Hippocampal formation (tissue), 2 donors: ENCODE measurements at regions not wholly inside any gene's neighbourhood (a gene's known extent, or its start where the extent isn't known, plus 50 kb on each side); places are given as distances from the start of the nearest gene placed in this dataset.
"Not testable (repeated sequence)": the region's sequence is repeated elsewhere in the genome, so short reads cannot be mapped to it uniquely, and the experiment has no call there.

Experiments
- DNase-seq, 2 donors: peaks; one replicate each; lab custom pipeline; 2025; lab: John Stamatoyannopoulos, UW

- DNase-seq = no peak
Measured at GRCh38 chr14:86363576-86363975, 833.6 kb downstream of the FLRT2 start.

DNA sequence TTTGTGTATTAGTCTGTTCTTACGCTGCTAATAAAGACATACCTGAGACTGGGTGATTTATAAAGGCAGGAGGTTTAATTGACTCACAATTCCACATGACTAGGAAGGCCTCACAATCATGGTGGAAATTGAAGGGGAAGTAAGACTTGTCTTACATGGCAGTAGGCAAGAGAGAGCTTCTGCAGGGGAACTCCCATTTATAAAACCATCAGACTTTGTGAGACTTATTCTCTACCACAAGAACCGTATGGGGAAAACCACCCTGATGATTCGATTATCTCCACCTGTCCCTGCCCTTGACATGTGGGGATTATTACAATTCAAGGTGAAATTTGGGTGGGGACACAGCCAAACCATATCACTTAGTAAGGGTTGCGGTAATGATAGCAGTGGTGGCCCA, 833.1 kb downstream of the FLRT2 start:
- no peak for DNase-seq

GRCh38 chr14:86357876-86358275, 827.9 kb downstream of the FLRT2 start:
- no peak for DNase-seq

DNA sequence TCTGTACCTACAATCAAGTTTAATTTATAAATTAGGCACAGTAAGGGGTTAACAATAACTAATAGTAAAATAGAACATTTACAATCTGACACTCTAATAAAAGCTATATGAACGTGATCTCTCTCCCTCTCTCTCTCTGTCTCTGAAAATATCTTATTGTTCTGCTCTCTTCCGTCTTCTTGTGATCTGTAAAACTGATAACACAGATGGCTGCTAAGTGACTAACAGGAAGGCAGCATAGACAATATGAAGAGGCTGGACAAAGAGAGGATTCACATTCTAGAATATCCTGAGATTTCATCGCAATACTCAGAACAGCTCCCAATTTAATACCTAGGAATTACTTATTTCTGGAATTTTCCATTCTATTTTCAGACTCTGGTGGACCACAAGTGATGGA, 827.2 kb downstream of the FLRT2 start:
- DNase-seq = no peak

DNA sequence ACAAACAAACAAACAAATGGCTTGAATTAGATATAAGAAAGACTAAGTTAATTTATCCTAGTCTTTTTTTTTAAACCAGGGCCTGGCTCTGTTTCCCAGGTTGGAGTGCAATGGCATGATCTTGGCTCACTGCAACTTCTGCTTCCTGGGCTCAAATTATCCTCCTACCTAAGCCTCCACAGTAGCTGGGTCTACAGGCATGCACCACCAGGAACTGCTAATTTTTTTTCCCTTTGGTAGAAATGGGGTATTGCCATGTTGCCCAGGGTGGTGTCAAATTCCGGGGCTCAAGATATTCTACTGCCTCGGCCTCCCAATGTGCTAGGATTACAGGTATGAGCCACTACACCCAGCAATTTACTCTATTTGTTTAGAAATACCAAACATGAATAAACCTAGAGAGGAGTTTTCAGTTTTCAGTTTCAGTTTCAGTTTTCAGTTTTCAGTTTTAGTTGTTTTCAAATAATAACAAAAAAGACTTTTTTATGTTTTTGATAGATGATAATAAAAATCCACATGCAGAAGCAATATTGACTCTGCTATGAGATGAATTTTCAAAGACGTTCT, 817.0 kb downstream of the FLRT2 start:
- no peak for DNase-seq

GRCh38 chr14:86334355-86334754, 804.4 kb downstream of the FLRT2 start:
- no peak for DNase-seq

DNA sequence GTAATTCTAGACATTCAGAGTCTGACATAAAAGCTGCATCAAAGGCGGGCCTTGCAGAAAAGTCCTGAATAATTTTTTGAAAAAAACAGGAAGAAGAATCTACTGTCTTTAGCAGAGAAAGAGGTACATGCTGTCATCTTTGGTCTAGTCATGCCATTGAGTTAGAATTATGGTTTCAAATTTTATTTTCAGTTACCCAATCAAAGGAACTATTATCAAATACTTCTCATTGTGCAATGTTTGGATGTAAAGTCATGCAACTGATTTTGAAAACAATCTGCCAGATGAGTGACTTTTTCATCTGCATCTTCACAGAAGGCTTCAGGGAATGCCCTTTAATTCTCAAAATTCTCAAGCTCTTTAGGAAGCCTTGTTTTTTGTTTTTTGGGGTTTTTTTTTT, 803.5 kb downstream of the FLRT2 start:
- no peak for DNase-seq

- DNase-seq = no peak
Measured at GRCh38 chr14:86331341-86331740, 801.4 kb downstream of the FLRT2 start.

DNA sequence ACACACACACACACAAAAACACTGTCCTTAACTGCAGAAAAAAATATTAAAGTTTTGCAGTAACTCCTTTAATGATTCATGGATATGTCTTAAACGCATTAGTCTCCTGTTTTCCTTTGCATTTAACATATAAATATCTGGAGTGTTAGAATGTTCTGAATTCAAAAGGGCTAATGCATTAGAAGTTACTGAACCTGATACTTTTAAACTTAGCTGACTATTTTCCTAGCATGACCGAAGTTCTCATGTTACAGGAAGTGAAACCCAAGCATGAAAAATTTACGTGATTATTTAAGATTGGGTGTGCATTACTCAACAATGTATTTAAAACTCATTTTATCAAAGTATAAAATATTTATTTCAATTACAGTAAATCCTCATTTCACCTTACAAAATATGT, 791.2 kb downstream of the FLRT2 start:
- no peak for DNase-seq

DNA sequence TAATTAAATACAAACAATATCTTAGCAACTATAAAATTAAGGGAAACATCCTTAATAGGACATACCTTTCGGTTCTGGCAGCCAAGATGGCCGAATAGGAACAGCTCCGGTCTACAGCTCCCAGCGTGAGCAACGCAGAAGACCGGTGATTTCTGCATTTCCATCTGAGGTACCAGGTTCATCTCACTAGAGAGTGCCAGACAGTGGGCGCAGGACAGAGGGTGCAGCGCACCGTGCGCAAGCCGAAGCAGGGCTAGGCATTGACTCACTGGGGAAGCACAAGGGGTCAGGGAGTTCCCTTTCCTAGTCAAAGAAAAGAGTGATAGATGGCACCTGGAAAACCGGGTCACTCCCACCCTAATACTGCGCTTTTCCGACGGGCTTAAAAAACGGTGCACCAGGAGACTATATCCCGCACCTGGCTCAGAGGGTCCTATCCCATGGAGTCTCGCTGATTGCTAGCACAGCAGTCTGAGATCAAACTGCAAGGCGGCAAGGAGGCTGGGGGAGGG, 782.3 kb downstream of the FLRT2 start:
- DNase-seq = not testable (repeated sequence)

DNA sequence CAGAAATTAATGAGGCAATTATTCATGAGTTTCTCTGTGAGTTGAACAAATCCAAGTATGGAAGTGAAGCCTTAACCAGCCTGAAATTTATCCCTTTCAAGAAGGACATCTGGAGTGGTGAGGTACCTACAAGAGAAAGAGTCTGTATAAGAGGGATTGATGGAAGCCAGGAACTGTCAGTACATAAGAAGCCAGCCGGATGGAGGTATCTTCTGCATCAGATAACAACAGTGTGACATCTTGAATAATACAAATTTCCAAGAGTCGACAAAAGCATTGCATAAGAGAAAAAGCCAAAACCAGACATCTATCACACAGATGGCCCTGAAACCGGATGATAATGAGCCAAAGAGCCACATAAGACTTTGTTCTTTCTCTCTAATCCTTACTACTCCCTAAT, 781.2 kb downstream of the FLRT2 start:
- no peak for DNase-seq

DNA sequence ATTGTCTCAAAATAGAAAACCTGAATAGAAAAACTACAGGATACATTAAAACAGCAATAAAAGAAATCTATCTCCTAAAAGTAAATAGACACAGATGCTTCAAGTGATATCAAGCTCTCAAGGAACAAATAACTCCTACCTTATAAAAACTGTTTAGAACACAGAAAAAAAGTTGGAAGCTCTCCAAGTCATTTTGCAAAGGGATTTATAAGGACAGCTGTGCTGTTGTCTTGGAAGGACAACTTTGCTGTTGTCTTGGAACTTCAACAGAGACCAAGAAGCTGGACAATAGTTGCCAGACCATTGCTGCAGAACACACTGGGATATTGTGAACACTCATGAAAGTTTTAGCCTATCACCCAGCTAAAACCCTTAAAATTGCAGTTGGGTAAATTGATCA, 780.7 kb downstream of the FLRT2 start:
- DNase-seq = no peak

DNA sequence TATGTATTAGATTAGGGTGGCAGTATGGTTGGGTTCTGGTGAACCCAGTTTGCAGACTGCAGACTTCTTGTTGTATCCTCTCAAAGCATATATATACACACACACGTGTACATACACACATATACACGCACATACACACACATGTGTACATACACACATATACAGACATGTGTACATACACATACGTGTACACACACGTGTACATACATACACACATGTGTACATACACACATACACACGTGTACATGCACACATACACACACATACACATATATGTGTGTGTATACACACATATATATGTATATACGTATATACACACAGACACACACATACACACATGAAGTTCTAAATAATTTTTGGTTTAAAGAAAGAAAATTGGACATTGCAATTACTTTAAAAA, 780.2 kb downstream of the FLRT2 start:
- DNase-seq = no peak

DNA sequence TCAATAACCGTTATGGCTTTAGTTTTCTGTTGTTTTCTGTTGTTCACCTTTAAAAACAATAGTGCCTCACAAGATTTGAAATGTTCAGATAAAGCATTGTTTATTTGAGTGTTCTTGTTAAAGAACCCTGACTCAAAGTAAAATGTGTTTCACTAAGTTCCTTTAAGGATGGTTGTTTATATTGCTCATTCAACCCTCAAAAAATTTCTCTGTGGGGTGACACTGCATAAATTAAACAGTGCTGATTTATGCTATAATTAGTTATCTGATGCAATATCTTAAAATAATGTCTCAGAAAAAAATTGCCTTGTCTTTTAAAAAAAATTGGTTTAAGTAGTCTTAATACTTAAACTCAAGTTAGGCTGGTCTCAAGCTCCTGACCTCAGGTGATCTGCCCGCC, 775.1 kb downstream of the FLRT2 start:
- no peak for DNase-seq

DNA sequence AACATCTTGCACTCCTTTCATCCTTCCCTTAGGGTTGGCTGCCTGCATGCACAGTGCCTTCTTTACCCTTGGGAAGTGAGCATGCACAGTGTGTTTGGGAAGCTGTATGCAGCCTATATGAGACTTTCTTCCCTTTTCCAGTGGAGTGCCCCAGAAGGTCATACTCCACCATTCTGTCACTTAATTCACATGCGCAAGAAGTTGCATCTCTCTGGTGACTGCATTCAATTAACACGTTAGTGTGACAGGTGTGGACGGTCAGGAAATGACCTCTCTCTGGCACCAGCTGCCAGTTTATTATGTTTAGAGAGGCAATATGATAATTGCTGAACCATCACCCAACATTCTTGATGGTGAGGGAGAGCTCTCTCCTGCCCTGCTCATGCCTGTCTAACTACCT, 770.0 kb downstream of the FLRT2 start:
- no peak for DNase-seq

DNA sequence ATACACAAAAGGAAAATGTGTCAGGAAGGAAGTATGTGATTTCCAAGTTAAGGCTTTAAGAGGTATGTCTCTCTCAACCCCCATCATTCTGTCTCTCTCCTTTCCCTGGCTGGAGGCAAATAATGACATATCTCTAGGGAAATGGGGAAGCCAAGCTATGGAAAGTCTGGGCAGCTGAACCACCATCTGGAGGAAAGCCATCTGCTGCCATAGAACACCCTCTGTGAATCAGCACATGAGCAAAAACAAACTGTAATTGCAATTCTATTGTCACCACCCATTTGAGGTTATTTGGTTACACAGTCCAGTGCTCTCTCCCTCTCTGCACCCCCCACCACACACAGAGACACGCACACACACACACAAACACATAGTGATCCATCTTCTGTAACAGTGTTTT, 766.2 kb downstream of the FLRT2 start:
- no peak for DNase-seq

GRCh38 chr14:86288336-86288735, 758.4 kb downstream of the FLRT2 start:
- no peak for DNase-seq

- no peak for DNase-seq
Measured at GRCh38 chr14:86279405-86279804, 749.5 kb downstream of the FLRT2 start.

GRCh38 chr14:86257973-86258372, 728.0 kb downstream of the FLRT2 start:
- no peak for DNase-seq

DNA sequence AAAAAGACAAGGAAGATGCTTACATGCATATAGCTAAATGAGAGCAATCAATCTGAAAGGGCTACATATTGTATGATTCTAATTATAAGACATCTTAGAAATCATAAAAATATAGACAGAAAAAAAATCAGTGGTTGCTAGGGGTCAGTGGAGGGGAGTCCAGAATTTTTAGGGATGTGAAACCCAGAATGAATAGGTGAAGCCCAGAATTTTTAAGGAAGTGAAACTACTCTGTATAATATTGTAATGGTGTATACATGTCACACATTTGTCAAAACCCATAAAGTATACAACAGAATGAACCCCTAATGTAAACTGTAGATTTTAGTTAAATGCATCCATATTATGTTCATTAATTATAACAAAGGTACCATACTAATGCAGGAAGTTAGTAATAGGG, 713.2 kb downstream of the FLRT2 start:
- DNase-seq = no peak

GRCh38 chr14:86237733-86238132, 707.8 kb downstream of the FLRT2 start:
- no peak for DNase-seq

GRCh38 chr14:86221755-86222154, 691.8 kb downstream of the FLRT2 start:
- DNase-seq = no peak

GRCh38 chr14:86221000-86221399, 691.1 kb downstream of the FLRT2 start:
- DNase-seq = no peak

GRCh38 chr14:86217523-86217922, 687.6 kb downstream of the FLRT2 start:
- no peak for DNase-seq

GRCh38 chr14:86203843-86204242, 673.9 kb downstream of the FLRT2 start:
- no peak for DNase-seq
